Left renal pelvis (tissue), 4 donors: ENCODE measurements at regions not wholly inside any gene's neighbourhood (a gene's known extent, or its start where the extent isn't known, plus 50 kb on each side); places are given as distances from the start of the nearest gene placed in this dataset.
"Not testable (repeated sequence)": the region's sequence is repeated elsewhere in the genome, so short reads cannot be mapped to it uniquely, and the experiment has no call there.

Experiments used
- DNase-seq, 4 donors: peaks; one replicate each; pipeline ENCODE4 v3.0.0-alpha.2; 2013; ENCODE audit warnings: low read depth in 4 of 4, low spot score in 3 of 4

- no peak for DNase-seq
Measured at GRCh38 chrX:97850911-97851310, 967.2 kb downstream of the RPA4 start.

- no peak for DNase-seq
Measured at GRCh38 chrX:97854086-97854485, 970.4 kb downstream of the RPA4 start.

- DNase-seq = no peak
Measured at GRCh38 chrX:97858592-97858991, 974.9 kb downstream of the RPA4 start.

GRCh38 chrX:97860226-97860625, 976.5 kb downstream of the RPA4 start:
- no peak for DNase-seq

GRCh38 chrX:97863261-97863660, 979.6 kb downstream of the RPA4 start:
- DNase-seq = no peak

- DNase-seq = no peak
Measured at GRCh38 chrX:97867266-97867665, 983.6 kb downstream of the RPA4 start.

- no peak for DNase-seq
Measured at GRCh38 chrX:97876697-97877407, 993.1 kb downstream of the RPA4 start.

GRCh38 chrX:97882306-97882705, 998.6 kb downstream of the RPA4 start:
- no peak for DNase-seq

- DNase-seq = no peak
Measured at GRCh38 chrX:97895751-97896150, 1012.0 kb downstream of the RPA4 start.

- DNase-seq = no peak
Measured at GRCh38 chrX:97897998-97898397, 1014.3 kb downstream of the RPA4 start.

GRCh38 chrX:97898798-97899197, 1015.1 kb downstream of the RPA4 start:
- no peak for DNase-seq

- DNase-seq = no peak
Measured at GRCh38 chrX:97907791-97908190, 1024.1 kb downstream of the RPA4 start.

- DNase-seq = no peak
Measured at GRCh38 chrX:97909245-97909644, 1025.5 kb downstream of the RPA4 start.

- DNase-seq = not testable (repeated sequence)
Measured at GRCh38 chrX:97915390-97915789, 1031.7 kb downstream of the RPA4 start.

GRCh38 chrX:97921223-97921622, 1037.5 kb downstream of the RPA4 start:
- DNase-seq = not testable (repeated sequence)

GRCh38 chrX:97931586-97931985, 1047.9 kb downstream of the RPA4 start:
- DNase-seq = no peak

- DNase-seq = no peak
Measured at GRCh38 chrX:97936296-97936695, 1052.6 kb downstream of the RPA4 start.

- no peak for DNase-seq
Measured at GRCh38 chrX:97938706-97939105, 1055.0 kb downstream of the RPA4 start.

GRCh38 chrX:97968376-97969163, 1084.9 kb downstream of the RPA4 start:
- no peak for DNase-seq

- no peak for DNase-seq
Measured at GRCh38 chrX:97984641-97985040, 1100.9 kb downstream of the RPA4 start.

GRCh38 chrX:97985096-97985495, 1101.4 kb downstream of the RPA4 start:
- no peak for DNase-seq

- DNase-seq = no peak
Measured at GRCh38 chrX:97987979-97988378, 1104.3 kb downstream of the RPA4 start.
